HG03457 (cell line): ENCODE measurements at regions not wholly inside any gene's neighbourhood (a gene's known extent, or its start where the extent isn't known, plus 50 kb on each side); places are given as distances from the start of the nearest gene placed in this dataset.
"Not testable (repeated sequence)": the region's sequence is repeated elsewhere in the genome, so short reads cannot be mapped to it uniquely, and the experiment has no call there.

Source experiments
- ATAC-seq: cut with Tn5 transposase; IDR thresholded peaks from one replicate; pipeline ENCODE4 v1.9.1; 2021; ENCODE audit warnings: moderate number of reproducible peaks; ENCODE audit not compliant: unreplicated experiment

- ATAC-seq = no peak
These were observed 279.8 kb upstream of the TNC start for GRCh38 chr9:115397591-115398312.

GRCh38 chr9:115398313-115398650, 280.3 kb upstream of the TNC start:
- no peak for ATAC-seq

GRCh38 chr9:115398996-115399395, 281.0 kb upstream of the TNC start:
- no peak for ATAC-seq

GRCh38 chr9:115400796-115401195, 282.8 kb upstream of the TNC start:
- ATAC-seq = no peak

GRCh38 chr9:115401756-115402327, 283.9 kb upstream of the TNC start:
- no peak for ATAC-seq

GRCh38 chr9:115403753-115404152, 285.8 kb upstream of the TNC start:
- ATAC-seq = no peak

- ATAC-seq = no peak
These were observed 286.4 kb upstream of the TNC start for GRCh38 chr9:115404311-115404710.

GRCh38 chr9:115411516-115411915, 293.6 kb upstream of the TNC start:
- no peak for ATAC-seq

GRCh38 chr9:115411993-115412452, 294.1 kb upstream of the TNC start:
- no peak for ATAC-seq

- ATAC-seq = no peak
These were observed 294.7 kb upstream of the TNC start for GRCh38 chr9:115412656-115413055.

GRCh38 chr9:115413304-115413703, 295.3 kb upstream of the TNC start:
- ATAC-seq = no peak

- no peak for ATAC-seq
These were observed 295.9 kb upstream of the TNC start for GRCh38 chr9:115413766-115414382.

GRCh38 chr9:115414561-115414960, 296.6 kb upstream of the TNC start:
- ATAC-seq = no peak

GRCh38 chr9:115415450-115415849, 297.5 kb upstream of the TNC start:
- ATAC-seq = no peak

- ATAC-seq = peak; percentile 62
These were observed 298.3 kb upstream of the TNC start for GRCh38 chr9:115416299-115416698.

GRCh38 chr9:115418181-115418580, 300.2 kb upstream of the TNC start:
- ATAC-seq = not testable (repeated sequence)

GRCh38 chr9:115422932-115423440, 305.0 kb upstream of the TNC start:
- no peak for ATAC-seq

- no peak for ATAC-seq
These were observed 305.7 kb upstream of the TNC start for GRCh38 chr9:115423646-115424045.

- ATAC-seq = no peak
These were observed 307.6 kb upstream of the TNC start for GRCh38 chr9:115425601-115426000.

GRCh38 chr9:115437418-115437817, 319.5 kb upstream of the TNC start:
- no peak for ATAC-seq

GRCh38 chr9:115439641-115440040, 321.7 kb upstream of the TNC start:
- no peak for ATAC-seq

- ATAC-seq = no peak
These were observed 324.1 kb upstream of the TNC start for GRCh38 chr9:115442054-115442453.
